Activated B cell treated with CpG ODN at 0.5 μM for 24 hours (primary cell): ENCODE measurements at regions not wholly inside any gene's neighbourhood (a gene's known extent, or its start where the extent isn't known, plus 50 kb on each side); places are given as distances from the start of the nearest gene placed in this dataset.

ENCODE experiments used
- ATAC-seq: fragments of 200-7000 bp; cut with Tn5 transposase; one replicate; pipeline ENCODE4 v1.10.0; 2021; ENCODE audit warnings: low read depth, mild to moderate bottlenecking, moderate library complexity
- CTCF ChIA-PET: fragments of 350-600 bp; sonication (Branson Sonifier 250); formaldehyde crosslinking; loops from one replicate; lab custom pipeline; 2021; ENCODE audit warnings: antibody characterized with exemption; lab: Charles Lee
- POLR2A ChIA-PET: fragments of 350-600 bp; sonication (Branson Sonifier 250); formaldehyde crosslinking; loops from one replicate; lab custom pipeline; 2021; ENCODE audit warnings: antibody characterized with exemption; lab: Charles Lee
- DNase-seq: peaks from one replicate; pipeline ENCODE4 v3.0.0; 2022
- H3K27ac Mint-ChIP-seq: one replicate; pipeline ENCODE4 v1.8.0; 2020; ENCODE audit warnings: mixed read lengths
- H3K27me3 Mint-ChIP-seq: one replicate; pipeline ENCODE4 v1.8.0; 2021; ENCODE audit warnings: mixed read lengths
- H3K36me3 Mint-ChIP-seq: one replicate; pipeline ENCODE4 v1.8.0; 2021; ENCODE audit warnings: low read depth, mixed read lengths
- H3K4me1 Mint-ChIP-seq: one replicate; pipeline ENCODE4 v1.8.0; 2021; ENCODE audit warnings: mixed read lengths
- H3K4me3 Mint-ChIP-seq: one replicate; pipeline ENCODE4 v1.8.0; 2020; ENCODE audit warnings: mild to moderate bottlenecking, mixed read lengths
- H3K9me3 Mint-ChIP-seq: one replicate; pipeline ENCODE4 v1.8.0; 2020; ENCODE audit warnings: mixed read lengths
- intact Hi-C: fragments of 100-400 bp; cut with micrococcal nuclease; formaldehyde crosslinking; loops from one replicate; pipeline ENCODE4 v1.15.1; 2024
- TF ChIP-seq, protein P1 (sequence below): fragments of 200-600 bp; IDR thresholded peaks from one replicate; pipeline ENCODE4 v1.8.0; 2022; ENCODE audit warnings: antibody characterized with exemption, mild to moderate bottlenecking

DNA sequence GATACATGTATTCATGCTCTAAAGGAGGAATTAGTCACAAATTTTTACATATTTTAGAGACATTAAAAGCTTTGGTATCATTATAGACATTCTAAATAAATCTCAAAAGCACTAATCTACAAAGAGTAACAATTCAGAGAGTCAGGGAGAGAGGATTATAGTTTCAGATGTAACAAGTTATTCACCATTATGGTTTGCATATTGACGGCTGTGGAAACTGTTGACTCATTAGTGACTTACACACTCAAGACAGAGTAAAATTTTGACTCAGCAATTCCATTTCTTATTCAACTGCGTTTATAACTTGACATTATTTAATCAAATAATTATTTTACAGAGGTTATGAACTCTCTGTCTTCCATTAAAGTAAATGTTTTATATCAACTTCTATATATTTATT is 95.4 kb upstream of the SEMA3C start:
- Mint-ChIP-seq H3K27me3 (no peaks in the 10 kb centered on the region), H3K9me3 (peaks cover 4% of the 10 kb centered on the region), H3K4me1 (no peaks in the 10 kb centered on the region), H3K27ac (no peak overlapping the region), H3K4me3 (no peak overlapping the region), H3K36me3 (no peaks in the 10 kb centered on the region)
- DNase-seq, result no peak
- TF ChIP-seq, protein P1, sequence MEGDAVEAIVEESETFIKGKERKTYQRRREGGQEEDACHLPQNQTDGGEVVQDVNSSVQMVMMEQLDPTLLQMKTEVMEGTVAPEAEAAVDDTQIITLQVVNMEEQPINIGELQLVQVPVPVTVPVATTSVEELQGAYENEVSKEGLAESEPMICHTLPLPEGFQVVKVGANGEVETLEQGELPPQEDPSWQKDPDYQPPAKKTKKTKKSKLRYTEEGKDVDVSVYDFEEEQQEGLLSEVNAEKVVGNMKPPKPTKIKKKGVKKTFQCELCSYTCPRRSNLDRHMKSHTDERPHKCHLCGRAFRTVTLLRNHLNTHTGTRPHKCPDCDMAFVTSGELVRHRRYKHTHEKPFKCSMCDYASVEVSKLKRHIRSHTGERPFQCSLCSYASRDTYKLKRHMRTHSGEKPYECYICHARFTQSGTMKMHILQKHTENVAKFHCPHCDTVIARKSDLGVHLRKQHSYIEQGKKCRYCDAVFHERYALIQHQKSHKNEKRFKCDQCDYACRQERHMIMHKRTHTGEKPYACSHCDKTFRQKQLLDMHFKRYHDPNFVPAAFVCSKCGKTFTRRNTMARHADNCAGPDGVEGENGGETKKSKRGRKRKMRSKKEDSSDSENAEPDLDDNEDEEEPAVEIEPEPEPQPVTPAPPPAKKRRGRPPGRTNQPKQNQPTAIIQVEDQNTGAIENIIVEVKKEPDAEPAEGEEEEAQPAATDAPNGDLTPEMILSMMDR, result no peak
- intact Hi-C loops, result no loop called here
- POLR2A ChIA-PET, result no interaction called here
- no peak for ATAC-seq
- CTCF ChIA-PET, result no interaction called here

DNA sequence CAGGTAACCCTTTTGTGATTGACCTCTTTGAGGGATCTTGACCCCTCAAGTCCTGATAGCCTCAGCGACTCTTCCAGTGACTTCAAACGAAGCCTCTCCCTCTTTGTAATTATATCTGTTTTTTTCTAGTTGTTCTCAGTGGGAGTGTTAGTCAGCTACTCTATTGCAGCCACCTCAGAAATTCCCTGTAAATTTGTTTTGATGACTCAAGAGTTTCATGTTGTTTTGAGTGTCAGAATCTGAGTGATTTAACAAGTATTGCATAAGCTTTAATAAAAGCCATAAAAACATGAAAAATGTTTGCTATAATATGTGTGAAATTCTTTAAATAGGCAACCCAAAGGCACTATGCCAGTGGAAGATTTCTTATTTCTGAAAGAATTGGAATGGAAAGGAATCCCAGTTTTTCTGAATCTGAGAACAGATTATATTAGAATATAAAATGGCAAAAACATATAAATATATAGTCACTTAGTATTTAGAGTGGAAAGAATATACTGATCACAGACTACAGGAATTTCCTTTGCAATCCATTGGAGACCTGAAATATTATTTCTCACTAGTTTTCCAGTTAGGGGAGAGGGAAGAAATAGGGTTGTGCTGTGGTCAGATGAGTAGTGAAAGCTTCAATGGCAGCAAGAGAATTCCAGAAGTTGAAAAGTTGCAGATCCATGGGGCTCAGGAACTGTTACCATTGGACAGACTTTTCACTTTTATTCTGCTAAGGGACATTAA is 94.4 kb upstream of the SEMA3C start:
- ChIA-PET POLR2A (no interaction called here), CTCF (no interaction called here)
- no peak overlapping the region for H3K4me3 Mint-ChIP-seq
- H3K36me3 Mint-ChIP-seq, result no peaks in the 10 kb centered on the region
- H3K9me3 Mint-ChIP-seq, result peaks cover 4% of the 10 kb centered on the region
- H3K27me3 Mint-ChIP-seq, result no peaks in the 10 kb centered on the region
- no peak for DNase-seq
- no peak overlapping the region for H3K27ac Mint-ChIP-seq
- ATAC-seq, result no peak
- intact Hi-C loops, result no loop called here
- TF ChIP-seq, protein P1, result no peak
- H3K4me1 Mint-ChIP-seq, result no peaks in the 10 kb centered on the region

DNA sequence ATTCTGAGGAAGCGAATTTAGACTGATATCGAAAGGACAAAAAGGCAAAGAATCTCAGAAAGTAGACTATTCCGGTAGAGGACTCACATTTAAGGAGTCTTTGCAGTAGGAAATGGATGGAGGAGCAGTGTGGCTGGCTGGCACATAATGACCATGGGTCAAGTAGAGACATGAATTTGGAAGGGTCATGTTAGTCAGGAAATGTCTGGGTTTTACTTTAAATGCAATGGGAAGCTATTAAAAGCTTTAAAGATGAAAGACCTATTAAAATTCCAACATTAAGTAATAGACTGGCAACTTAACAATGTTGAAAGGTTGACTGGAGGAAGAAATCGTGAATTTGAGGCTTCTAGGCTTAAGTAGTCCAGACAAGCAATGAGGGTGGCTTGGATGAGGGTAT is 90.0 kb upstream of the SEMA3C start:
- DNase-seq (no peak), ATAC-seq (no peak)
- H3K4me3 Mint-ChIP-seq, result no peak overlapping the region
- H3K4me1 Mint-ChIP-seq, result no peaks in the 10 kb centered on the region
- H3K27me3 Mint-ChIP-seq, result no peaks in the 10 kb centered on the region
- CTCF ChIA-PET, result no interaction called here
- H3K27ac Mint-ChIP-seq, result no peak overlapping the region
- TF ChIP-seq, protein P1, result no peak
- H3K36me3 Mint-ChIP-seq, result no peaks in the 10 kb centered on the region
- POLR2A ChIA-PET, result no interaction called here
- H3K9me3 Mint-ChIP-seq, result peaks cover 4% of the 10 kb centered on the region
- intact Hi-C loops, result no loop called here

DNA sequence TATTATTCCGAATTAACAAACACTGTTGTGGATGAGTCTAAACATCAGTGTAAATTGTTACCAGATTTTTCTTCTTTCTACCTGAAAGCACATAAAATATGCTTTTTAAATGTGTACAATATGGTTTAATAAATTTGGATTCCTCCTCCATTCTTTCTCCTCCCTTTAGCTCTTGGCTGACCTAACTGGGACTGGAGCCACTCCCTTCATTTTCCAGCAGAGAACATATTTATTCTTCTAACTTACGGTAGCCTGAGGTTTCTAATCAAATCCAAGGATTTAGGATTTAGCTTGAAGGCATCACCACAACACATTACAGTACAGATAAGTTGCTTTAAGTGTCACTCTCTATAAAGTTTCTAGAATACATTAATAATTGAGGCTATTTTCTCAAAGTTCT is 88.2 kb upstream of the SEMA3C start:
- Mint-ChIP-seq H3K9me3 (no peaks in the 10 kb centered on the region), H3K27ac (no peak overlapping the region), H3K36me3 (no peaks in the 10 kb centered on the region), H3K4me3 (no peak overlapping the region), H3K27me3 (no peaks in the 10 kb centered on the region), H3K4me1 (no peaks in the 10 kb centered on the region)
- CTCF ChIA-PET, result no interaction called here
- POLR2A ChIA-PET, result no interaction called here
- intact Hi-C loops, result no loop called here
- DNase-seq, result no peak
- TF ChIP-seq, protein P1, result no peak
- ATAC-seq, result no peak

DNA sequence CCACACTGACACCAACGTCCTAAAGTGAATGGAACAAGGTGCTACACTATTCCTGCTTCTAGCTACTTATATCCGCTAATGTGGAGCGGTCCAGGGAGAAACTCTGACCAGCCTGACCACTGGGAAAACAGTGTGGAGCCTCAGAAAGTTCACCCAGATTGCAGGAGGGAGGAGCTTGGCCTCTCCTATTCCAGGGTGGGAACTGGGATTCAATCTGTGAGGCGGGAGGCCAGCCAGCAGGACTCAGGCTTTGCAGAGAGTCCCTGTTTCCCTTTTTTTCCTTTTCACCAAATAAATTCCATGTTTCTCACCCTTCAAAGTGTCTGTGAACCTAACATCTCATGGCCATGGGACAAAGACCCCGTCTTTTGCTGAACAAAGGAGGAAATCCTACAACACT is 86.4 kb upstream of the SEMA3C start:
- no peaks in the 10 kb centered on the region for H3K27me3 Mint-ChIP-seq
- no peaks in the 10 kb centered on the region for H3K4me1 Mint-ChIP-seq
- CTCF ChIA-PET, result no interaction called here
- intact Hi-C loops, result no loop called here
- TF ChIP-seq, protein P1, result no peak
- H3K9me3 Mint-ChIP-seq, result no peaks in the 10 kb centered on the region
- no peak overlapping the region for H3K4me3 Mint-ChIP-seq
- H3K36me3 Mint-ChIP-seq, result no peaks in the 10 kb centered on the region
- POLR2A ChIA-PET, result no interaction called here
- DNase-seq, result no peak
- ATAC-seq, result no peak
- H3K27ac Mint-ChIP-seq, result no peak overlapping the region
